K562 (cell line): ENCODE measurements at regions not wholly inside any gene's neighbourhood (a gene's known extent, or its start where the extent isn't known, plus 50 kb on each side); places are given as distances from the start of the nearest gene placed in this dataset.

ENCODE experiments used
- ATAC-seq: fragments of 200-7000 bp; cut with Tn5 transposase; 3 replicates; pipeline ENCODE4 v1.9.1; 2020; ENCODE audit warnings: moderate library complexity
- BruUV-seq: library from RNA; stranded (reverse); fragments of 400-500 nt; replicated peaks from 2 replicates; lab custom pipeline; 2021; lab: Mats Ljungman, UMichigan
- CTCF ChIA-PET: fragments of 300-600 bp; formaldehyde crosslinking; extraction: SDS; loops from one replicate; lab custom pipeline; 2021; ENCODE audit warnings: low intra/inter-chr PET ratio; lab: Yijun Ruan, JAX
- POLR2A ChIA-PET: fragments of 300-600, 350-650 bp; sonication (Branson Sonifier 250); formaldehyde crosslinking; extraction: SDS; loops from one replicate; lab custom pipeline; 2021; ENCODE audit warnings: antibody characterized with exemption, inconsistent platforms; lab: Yijun Ruan, JAX
- DNase-seq, 4 experiments: peaks; one replicate each; pipeline versions ENCODE4 v3.0.0 to v3.0.0-alpha.2; 2011 to 2018; ENCODE audit warnings: low spot score in 3 of 4, mixed read lengths in 3 of 4; ENCODE audit errors: extremely low read depth in 1 of 4
- FAIRE-seq: peaks from 2 replicates; lab custom pipeline; 2011; peaks lifted over from hg19 to GRCh38; lab: Jason Lieb, UNC
- H2AFZ ChIP-seq: 2 replicates; pipeline ENCODE4 v1.6.0; 2011; ENCODE audit warnings: low read depth, low read length, control low read depth, inconsistent platforms
- H3K27ac ChIP-seq: fragments of 200-600 bp; 3 replicates; pipeline ENCODE4 v1.8.0; 2011; ENCODE audit warnings: low read depth, mild to moderate bottlenecking, control low read depth, inconsistent platforms, low read length, moderate library complexity, mixed read lengths; ENCODE audit errors: extremely low read depth
- H3K27me3 ChIP-seq, 2 experiments: fragments of 300-600 bp in 1 of 2; 2 replicates in 1 of 2; 3 replicates in 1 of 2; pipeline versions ENCODE4 v1.6.0 to v1.8.0; 2011; ENCODE audit warnings: inconsistent platforms in 2 of 2, low read length in 2 of 2, mild to moderate bottlenecking in 1 of 2, mixed read lengths in 1 of 2, moderate library complexity in 1 of 2; ENCODE audit not compliant: control insufficient read depth in 2 of 2, insufficient read depth in 2 of 2
- H3K36me3 ChIP-seq: fragments of 300-600 bp; 3 replicates; pipeline ENCODE4 v1.8.0; 2011; ENCODE audit warnings: mild to moderate bottlenecking, low read length, inconsistent platforms; ENCODE audit not compliant: control insufficient read depth, insufficient read depth
- H3K4me1 ChIP-seq, 2 experiments: fragments of 200-600 bp in 1 of 2; replicated peaks in 1 of 2; 2 replicates in 1 of 2; 3 replicates in 1 of 2; pipeline versions ENCODE4 v1.5.1 to v1.8.0; 2011; ENCODE audit warnings: inconsistent platforms in 2 of 2, low read length in 2 of 2, mild to moderate bottlenecking in 1 of 2, mixed read lengths in 1 of 2, moderate library complexity in 1 of 2; ENCODE audit not compliant: control insufficient read depth in 2 of 2, insufficient read depth in 2 of 2
- H3K4me2 ChIP-seq: 2 replicates; pipeline ENCODE4 v1.6.1; 2011; ENCODE audit warnings: low read length, control low read depth, inconsistent platforms, mixed read lengths; ENCODE audit not compliant: insufficient read depth
- H3K4me3 ChIP-seq: fragments of 200-600 bp; sonication (generic), shearing (Covaris generic); 2 replicates; pipeline ENCODE4 v1.5.1; 2016; ENCODE audit warnings: control low read depth, inconsistent platforms
- H3K79me2 ChIP-seq: fragments of 200-600 bp; 3 replicates; pipeline ENCODE4 v1.8.0; 2011; ENCODE audit warnings: low read length, inconsistent platforms; ENCODE audit not compliant: control insufficient read depth, insufficient read depth
- H3K9ac ChIP-seq, 2 experiments: 2 replicates each; pipeline versions ENCODE4 v1.6.0 to v1.6.1; 2011; ENCODE audit warnings: low read depth in 2 of 2, low read length in 2 of 2, control low read depth in 1 of 2, inconsistent platforms in 1 of 2, mild to moderate bottlenecking in 1 of 2, mixed read lengths in 1 of 2; ENCODE audit not compliant: insufficient read depth in 1 of 2
- H3K9me1 ChIP-seq: one replicate; pipeline ENCODE4 v1.6.0; 2011; ENCODE audit warnings: inconsistent platforms, mild to moderate bottlenecking, low read length, moderate library complexity; ENCODE audit not compliant: control insufficient read depth, insufficient read depth
- H3K9me3 ChIP-seq: replicated peaks from 2 replicates; pipeline ENCODE4 v1.5.1; 2011; ENCODE audit warnings: low read depth, low read length, inconsistent platforms; ENCODE audit not compliant: control insufficient read depth, insufficient read depth
- H4K20me1 ChIP-seq: replicated peaks from 2 replicates; pipeline ENCODE4 v1.6.1; 2011; ENCODE audit warnings: low read length, inconsistent platforms, mixed read lengths; ENCODE audit not compliant: control insufficient read depth, insufficient read depth
- CXXC5 ChIP-seq: fragments of 250-450 bp; sonication (Bioruptor Pico); IDR thresholded peaks from 2 replicates; pipeline ENCODE4 v1.8.0; 2022; ENCODE audit warnings: inconsistent platforms, mild to moderate bottlenecking, moderate library complexity
- ELF4 ChIP-seq: fragments of 450-650 bp; formaldehyde crosslinking; IDR thresholded peaks from 2 replicates; pipeline ENCODE4 v1.4.0; 2022; ENCODE audit warnings: missing genetic modification characterization
- ESRRA ChIP-seq: fragments of 450-650 bp; IDR thresholded peaks from 2 replicates; pipeline ENCODE4 v1.6.1; 2014; ENCODE audit warnings: low read depth, mild to moderate bottlenecking, moderate library complexity, borderline replicate concordance
- FOXP1 ChIP-seq: sonication (generic); formaldehyde crosslinking; IDR thresholded peaks from 2 replicates; pipeline ENCODE4 v1.8.0; 2022; ENCODE audit warnings: mild to moderate bottlenecking, missing genetic modification reagents
- FUS ChIP-seq: fragments of 200-400 bp; formaldehyde crosslinking; optimal IDR thresholded peaks from 2 replicates; pipeline ENCODE3; 2017; ENCODE audit warnings: low read depth, low read length
- HDAC6 ChIP-seq: IDR thresholded peaks from 2 replicates; pipeline ENCODE4 v1.6.1; 2012; ENCODE audit warnings: low read depth, mild to moderate bottlenecking, control low read depth, inconsistent platforms, low read length, moderate library complexity
- PPARD ChIP-seq: fragments of 250-450 bp; sonication (Bioruptor Pico); IDR thresholded peaks from 2 replicates; pipeline ENCODE4 v1.8.0; 2022; ENCODE audit warnings: inconsistent platforms, mild to moderate bottlenecking, moderate library complexity
- RBBP5 ChIP-seq: fragments of 200-600 bp; sonication (generic); IDR thresholded peaks from 2 replicates; pipeline ENCODE4 v1.6.1; 2012; ENCODE audit warnings: borderline replicate concordance, mild to moderate bottlenecking, low read length, control low read depth, inconsistent platforms; ENCODE audit not compliant: insufficient read depth, poor library complexity, severe bottlenecking
- STAT5A ChIP-seq: IDR thresholded peaks from 2 replicates; pipeline ENCODE4 v1.6.1; 2012; ENCODE audit warnings: low read length, inconsistent platforms, borderline replicate concordance
- TAF1 ChIP-seq: IDR thresholded peaks from 2 replicates; pipeline ENCODE4 v1.6.1; 2011; ENCODE audit warnings: mild to moderate bottlenecking, low read length, moderate library complexity; ENCODE audit not compliant: insufficient read depth, control insufficient read depth, severe bottlenecking; ENCODE audit errors: extremely low read depth
- TAF7 ChIP-seq: fragments of 450-650 bp; IDR thresholded peaks from 2 replicates; pipeline ENCODE4 v1.6.1; 2016; ENCODE audit warnings: missing genetic modification characterization, missing compliant biosample characterization
- ZC3H4 ChIP-seq: sonication (generic); formaldehyde crosslinking; IDR thresholded peaks from 2 replicates; pipeline ENCODE4 v1.9.0; 2021; ENCODE audit warnings: missing genetic modification reagents, borderline replicate concordance
- ZNF143 ChIP-seq: sonication (generic); formaldehyde crosslinking; IDR thresholded peaks from 2 replicates; pipeline ENCODE4 v1.9.0; 2022; ENCODE audit warnings: mild to moderate bottlenecking, missing genetic modification reagents
- ZNF197 ChIP-seq: fragments of 200-800 bp; sonication (Bioruptor generic); IDR thresholded peaks from 2 replicates; pipeline ENCODE4 v1.6.1; 2016; ENCODE audit warnings: low read depth, missing genetic modification characterization, missing compliant biosample characterization
- ZNF586 ChIP-seq: fragments of 450-650 bp; formaldehyde crosslinking; conservative IDR thresholded peaks from 2 replicates; pipeline ENCODE4 v1.4.0; 2020; ENCODE audit warnings: mild to moderate bottlenecking, moderate library complexity
- WGBS: fragments of 100-300 bp; shearing (Covaris generic); methylation state at CpG from one replicate; pipeline ENCODE4 v1.1.6; 2016; ENCODE audit warnings: low coverage, mixed read lengths; ENCODE audit not compliant: insufficient coverage; ENCODE audit errors: missing lambda C conversion rate; 5-methylcytosine and 5-hydroxymethylcytosine counted together
- in situ Hi-C: fragments of 300-500 bp; cut with MboI; formaldehyde crosslinking; loops from 4 replicates; pipeline ENCODE4 v1.15.0; 2018; ENCODE audit warnings: inconsistent platforms, mixed read lengths
- intact Hi-C: fragments of 100-400 bp; cut with micrococcal nuclease; formaldehyde crosslinking; loops from 2 replicates; pipeline ENCODE4 v1.14.2; 2022
- TF ChIP-seq, protein P1 (sequence below), 2 experiments: fragments of 450-650 bp; IDR thresholded peaks; 2 replicates each; pipeline ENCODE4 v1.6.1; 2016
- TF ChIP-seq, protein P2 (sequence below): sonication (generic); formaldehyde crosslinking; IDR thresholded peaks from 2 replicates; pipeline ENCODE4 v1.5.0; 2020; ENCODE audit warnings: missing genetic modification reagents

DNA sequence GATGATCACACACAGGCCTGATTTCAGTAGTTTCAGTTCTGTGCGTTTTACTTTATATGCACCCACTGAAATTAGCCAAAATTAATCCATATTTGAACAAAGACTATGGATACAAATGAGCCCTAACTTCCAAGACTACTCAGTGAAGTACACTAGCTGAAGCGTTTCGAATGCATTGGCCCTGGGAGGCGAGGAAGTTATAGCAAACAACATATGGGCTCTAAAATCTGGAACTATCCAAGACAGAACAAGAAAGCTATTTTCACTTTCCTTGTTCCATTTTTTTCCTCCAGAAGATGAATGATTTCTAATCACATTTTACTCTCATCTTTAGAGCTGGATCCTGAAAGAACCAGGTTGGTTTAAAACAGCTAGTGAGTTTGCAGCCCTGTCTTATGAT lies 399.4 kb upstream of the HNRNPA3 start (continued):
- TF ChIP-seq PPARD (CRISPR knock-in tag), result no peak
- no peak for TF ChIP-seq ZNF586 (CRISPR knock-in tag)
- no peak for TF ChIP-seq ZNF197 (CRISPR knock-in tag)
- TF ChIP-seq ELF4, result no peak
- no peak for TF ChIP-seq STAT5A
- no peak for TF ChIP-seq ZNF143 (CRISPR knock-in tag)
- TF ChIP-seq CXXC5, result no peak

DNA sequence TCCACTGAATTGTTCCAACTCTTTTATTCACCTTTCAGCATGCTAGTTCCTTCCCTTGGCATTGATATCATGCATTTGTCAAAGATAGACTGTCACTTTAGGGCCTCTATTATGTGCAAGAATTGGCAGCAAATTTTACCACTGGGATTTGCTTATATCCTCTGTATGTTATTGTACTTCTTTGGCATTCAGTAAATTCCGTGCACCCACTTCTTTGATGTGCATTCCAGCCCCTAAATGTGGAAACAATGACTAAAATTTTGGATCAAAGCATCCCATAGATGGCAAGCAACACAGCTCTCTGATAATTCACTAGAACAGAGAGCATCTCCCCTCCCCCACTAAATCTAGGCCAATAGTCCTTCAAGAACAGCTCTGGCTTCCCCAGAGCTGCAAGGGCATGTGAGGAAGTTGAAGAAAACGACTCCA lies 399.0 kb upstream of the HNRNPA3 start:
- Histone ChIP-seq H3K79me2 (no peaks in the 10 kb centered on the region), H3K4me3 (no peak overlapping the region), H3K27ac (no peak overlapping the region), H3K9me3 (no peaks in the 10 kb centered on the region), H3K9me1 (no peaks in the 10 kb centered on the region), H3K4me2 (no peak overlapping the region), H3K9ac (no peak overlapping the region), H4K20me1 (no peaks in the 10 kb centered on the region), H3K4me1 (no peaks in the 10 kb centered on the region), H2AFZ (no peak overlapping the region), H3K36me3 (no peaks in the 10 kb centered on the region), H3K27me3 (peaks cover 0 to 5% of the 10 kb centered on the region in 2 experiments; a peak in 2 of 5 replicates)
- TF ChIP-seq ESRRA (no peak), TAF7 (tag) (no peak), FUS (no peak), PPARD (CRISPR knock-in tag) (no peak), RBBP5 (no peak), HDAC6 (no peak), TAF1 (no peak), ZC3H4 (CRISPR knock-in tag) (no peak), FOXP1 (no peak)
- TF ChIP-seq, protein P1, sequence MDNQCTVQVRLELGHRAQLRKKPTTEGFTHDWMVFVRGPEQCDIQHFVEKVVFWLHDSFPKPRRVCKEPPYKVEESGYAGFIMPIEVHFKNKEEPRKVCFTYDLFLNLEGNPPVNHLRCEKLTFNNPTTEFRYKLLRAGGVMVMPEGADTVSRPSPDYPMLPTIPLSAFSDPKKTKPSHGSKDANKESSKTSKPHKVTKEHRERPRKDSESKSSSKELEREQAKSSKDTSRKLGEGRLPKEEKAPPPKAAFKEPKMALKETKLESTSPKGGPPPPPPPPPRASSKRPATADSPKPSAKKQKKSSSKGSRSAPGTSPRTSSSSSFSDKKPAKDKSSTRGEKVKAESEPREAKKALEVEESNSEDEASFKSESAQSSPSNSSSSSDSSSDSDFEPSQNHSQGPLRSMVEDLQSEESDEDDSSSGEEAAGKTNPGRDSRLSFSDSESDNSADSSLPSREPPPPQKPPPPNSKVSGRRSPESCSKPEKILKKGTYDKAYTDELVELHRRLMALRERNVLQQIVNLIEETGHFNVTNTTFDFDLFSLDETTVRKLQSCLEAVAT (IDR thresholded peaks at IDR 0.05), result no peak
- TF ChIP-seq, protein P2, sequence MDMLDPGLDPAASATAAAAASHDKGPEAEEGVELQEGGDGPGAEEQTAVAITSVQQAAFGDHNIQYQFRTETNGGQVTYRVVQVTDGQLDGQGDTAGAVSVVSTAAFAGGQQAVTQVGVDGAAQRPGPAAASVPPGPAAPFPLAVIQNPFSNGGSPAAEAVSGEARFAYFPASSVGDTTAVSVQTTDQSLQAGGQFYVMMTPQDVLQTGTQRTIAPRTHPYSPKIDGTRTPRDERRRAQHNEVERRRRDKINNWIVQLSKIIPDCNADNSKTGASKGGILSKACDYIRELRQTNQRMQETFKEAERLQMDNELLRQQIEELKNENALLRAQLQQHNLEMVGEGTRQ, result no peak
- CTCF ChIA-PET, result interaction anchor here (3.6 kb wide), 1 partner anchor 686 kb away, joined by 18 read pairs; no protein-coding TSS in a partner anchor
- no TSS peak for BruUV-seq
- in situ Hi-C loops, result loop anchor here (25.0 kb wide), 1 partner anchor 676 kb away; the partner anchor contains the start of gene HOXD8
- no peak for DNase-seq
- ATAC-seq, result no peak
- intact Hi-C loops, result loop anchor here (5.0 to 10.0 kb wide), 2 partner anchors 159 to 686 kb away; partner anchors contain the start of gene HOXD8
- POLR2A ChIA-PET, result interaction anchor here (0.8 to 1.5 kb wide), 5 partner anchors 9 to 240 kb away, joined by 3 to 5 read pairs (median 4); no protein-coding TSS in a partner anchor
- WGBS, result 0% methylated on average over 2 of the region's 2 CpGs
- no peak for FAIRE-seq
